T-cell (primary cell): ENCODE measurements at regions not wholly inside any gene's neighbourhood (a gene's known extent, or its start where the extent isn't known, plus 50 kb on each side); places are given as distances from the start of the nearest gene placed in this dataset.

Experiments used
- ATAC-seq, 4 experiments: fragments of 200-7000 bp in 3 of 4; fragments of 150-1000 bp in 1 of 4; cut with Tn5 transposase; replicated peaks in 1 of 4; 1 replicate in 3 of 4; 2 replicates in 1 of 4; pipeline ENCODE4 v1.10.0; 2021; ENCODE audit warnings: moderate library complexity in 3 of 4, mild to moderate bottlenecking in 2 of 4, moderate number of reproducible peaks in 1 of 4
- CTCF ChIA-PET, 2 donors: fragments of 300-600 bp; sonication (Branson Sonifier 250); formaldehyde crosslinking; loops; one replicate each; lab custom pipeline; 2022; ENCODE audit warnings: antibody characterized with exemption in 2 of 2; lab: Charles Lee
- POLR2A ChIA-PET, 2 donors: fragments of 300-600 bp; sonication (Branson Sonifier 250); formaldehyde crosslinking; loops; one replicate each; lab custom pipeline; 2022; ENCODE audit warnings: antibody characterized with exemption in 2 of 2; lab: Charles Lee
- DNase-seq, 35 experiments: peaks; one replicate each; pipeline versions ENCODE4 v3.0.0 to v3.0.0-alpha.2; 2013 to 2023
- H3K27ac ChIP-seq: one replicate; pipeline ENCODE4 v1.5.1; 2013; ENCODE audit warnings: low read length
- H3K27me3 ChIP-seq, 2 experiments: replicated peaks in 1 of 2; 1 replicate in 1 of 2; 2 replicates in 1 of 2; pipeline versions ENCODE4 v1.6.1 to v1.7.0; 2013; ENCODE audit warnings: low read length in 1 of 2, mixed read lengths in 1 of 2; ENCODE audit not compliant: control insufficient read depth in 2 of 2, insufficient read depth in 2 of 2; ENCODE audit errors: extremely low read depth in 1 of 2
- H3K36me3 ChIP-seq, 2 donors: 1 replicate in 1 of 2; 2 replicates in 1 of 2; pipeline versions ENCODE4 v1.6.1 to v1.7.0; 2013; ENCODE audit warnings: low read length in 1 of 2; ENCODE audit not compliant: control insufficient read depth in 2 of 2, insufficient read depth in 1 of 2; ENCODE audit errors: extremely low read depth in 1 of 2
- H3K4me1 ChIP-seq, 2 experiments: 1 replicate in 1 of 2; 2 replicates in 1 of 2; pipeline versions ENCODE4 v1.6.1 to v1.7.0; 2013; ENCODE audit warnings: low read length in 2 of 2, mixed read lengths in 1 of 2; ENCODE audit not compliant: insufficient read depth in 2 of 2, control insufficient read depth in 1 of 2; ENCODE audit errors: extremely low read depth in 1 of 2
- H3K4me3 ChIP-seq, 2 donors: 1 replicate in 1 of 2; 2 replicates in 1 of 2; pipeline versions ENCODE4 v1.5.1 to v1.7.0; 2013; ENCODE audit warnings: mild to moderate bottlenecking in 2 of 2, low read length in 1 of 2, moderate library complexity in 1 of 2; ENCODE audit not compliant: control insufficient read depth in 1 of 2; ENCODE audit errors: extremely low read depth in 1 of 2
- H3K9me3 ChIP-seq: 2 replicates; pipeline ENCODE4 v1.7.0; 2013
- H3K27ac Mint-ChIP-seq, 2 donors: one replicate each; pipeline ENCODE4 v1.8.0; 2020 to 2021; ENCODE audit warnings: mild to moderate bottlenecking in 2 of 2, mixed read lengths in 2 of 2
- H3K27me3 Mint-ChIP-seq, 2 donors: one replicate each; pipeline ENCODE4 v1.8.0; 2021 to 2022; ENCODE audit warnings: mixed read lengths in 2 of 2
- H3K36me3 Mint-ChIP-seq: one replicate; pipeline ENCODE4 v1.8.0; 2021; ENCODE audit warnings: mixed read lengths
- H3K4me1 Mint-ChIP-seq, 3 donors: one replicate each; pipeline ENCODE4 v1.8.0; 2020 to 2022; ENCODE audit warnings: mixed read lengths in 3 of 3, mild to moderate bottlenecking in 1 of 3
- H3K4me3 Mint-ChIP-seq, 3 donors: one replicate each; pipeline ENCODE4 v1.8.0; 2020 to 2022; ENCODE audit warnings: mild to moderate bottlenecking in 3 of 3, mixed read lengths in 3 of 3, moderate library complexity in 3 of 3
- H3K9me3 Mint-ChIP-seq, 3 donors: one replicate each; pipeline ENCODE4 v1.8.0; 2020 to 2022; ENCODE audit warnings: mixed read lengths in 3 of 3
- WGBS: methylation state at CpG from one replicate; pipeline ENCODE4 v1.1.5; 2013; ENCODE audit warnings: missing lambda C conversion rate; ENCODE audit not compliant: insufficient coverage; 5-methylcytosine and 5-hydroxymethylcytosine counted together

GRCh38 chr2:121949271-121949670, 193.8 kb downstream of the TSN start:
- no peak for DNase-seq
- no peaks in the 10 kb centered on the region for H3K36me3 Mint-ChIP-seq
- Histone ChIP-seq H3K27me3 (peaks cover 0 to 13% of the 10 kb centered on the region in 2 experiments), H3K4me3 (no peak overlapping the region), H3K27ac (no peak overlapping the region), H3K36me3 (no peaks in the 10 kb centered on the region), H3K9me3 (no peaks in the 10 kb centered on the region), H3K4me1 (no peaks in the 10 kb centered on the region)
- 77% methylated on average over 3 of the region's 8 CpGs for WGBS
- H3K4me3 Mint-ChIP-seq, result no peak overlapping the region
- H3K4me1 Mint-ChIP-seq, result no peaks in the 10 kb centered on the region
- peaks cover 0 to 13% of the 10 kb centered on the region in 2 donors for H3K27me3 Mint-ChIP-seq
- no peaks in the 10 kb centered on the region for H3K9me3 Mint-ChIP-seq
- ATAC-seq, result no peak
- ChIA-PET CTCF (no interaction called here), POLR2A (no interaction called here)
- no peak overlapping the region for H3K27ac Mint-ChIP-seq

- H3K27ac Mint-ChIP-seq, result no peak overlapping the region
- H3K36me3 Mint-ChIP-seq, result no peaks in the 10 kb centered on the region
- H3K9me3 Mint-ChIP-seq, result no peaks in the 10 kb centered on the region
- DNase-seq (no peak), ATAC-seq (no peak)
- Histone ChIP-seq H3K9me3 (no peaks in the 10 kb centered on the region), H3K4me3 (no peak overlapping the region), H3K27ac (no peak overlapping the region), H3K36me3 (no peaks in the 10 kb centered on the region), H3K27me3 (peaks cover 0 to 13% of the 10 kb centered on the region in 2 experiments), H3K4me1 (no peaks in the 10 kb centered on the region)
- WGBS, result 83% methylated on average over 5 of the region's 6 CpGs
- H3K27me3 Mint-ChIP-seq, result peaks cover 9 to 16% of the 10 kb centered on the region in 2 donors
- POLR2A ChIA-PET, result no interaction called here
- H3K4me1 Mint-ChIP-seq, result no peaks in the 10 kb centered on the region
- CTCF ChIA-PET, result no interaction called here
- H3K4me3 Mint-ChIP-seq, result no peak overlapping the region
Measured at GRCh38 chr2:121955426-121955825, 200.0 kb downstream of the TSN start.

- H3K9me3 ChIP-seq, result no peaks in the 10 kb centered on the region
- ATAC-seq, result no peak
- Mint-ChIP-seq H3K4me3 (no peak overlapping the region), H3K9me3 (no peaks in the 10 kb centered on the region), H3K27ac (no peak overlapping the region), H3K4me1 (no peaks in the 10 kb centered on the region), H3K36me3 (no peaks in the 10 kb centered on the region), H3K27me3 (peaks cover 9 to 16% of the 10 kb centered on the region in 2 donors)
- CTCF ChIA-PET, result interaction anchor here in 1 of 2 donors (1.2 kb wide), 1 partner anchor 17 kb away, joined by 3 read pairs; no protein-coding TSS in a partner anchor
- no peaks in the 10 kb centered on the region for H3K36me3 ChIP-seq
- no peak overlapping the region for H3K27ac ChIP-seq
- no peak for DNase-seq
- WGBS, result 40% methylated on average over 2 of the region's 9 CpGs
- POLR2A ChIA-PET, result no interaction called here
- no peaks in the 10 kb centered on the region for H3K4me1 ChIP-seq
- H3K27me3 ChIP-seq, result peaks cover 0 to 13% of the 10 kb centered on the region in 2 experiments
- no peak overlapping the region for H3K4me3 ChIP-seq
Measured at GRCh38 chr2:121955872-121956271, 200.4 kb downstream of the TSN start.

- 76% methylated on average over 6 of the region's 7 CpGs for WGBS
Measured at GRCh38 chr2:121960251-121960650, 204.8 kb downstream of the TSN start.

GRCh38 chr2:121961761-121962160, 206.3 kb downstream of the TSN start:
- ATAC-seq (no peak), DNase-seq (no peak)
- Mint-ChIP-seq H3K27me3 (peaks cover 14% of the 10 kb centered on the region in 2 donors), H3K4me1 (no peaks in the 10 kb centered on the region), H3K9me3 (no peaks in the 10 kb centered on the region), H3K36me3 (no peaks in the 10 kb centered on the region), H3K4me3 (no peak overlapping the region), H3K27ac (no peak overlapping the region)
- Histone ChIP-seq H3K27me3 (peaks cover 0 to 10% of the 10 kb centered on the region in 2 experiments), H3K27ac (no peak overlapping the region), H3K9me3 (no peaks in the 10 kb centered on the region), H3K4me1 (no peaks in the 10 kb centered on the region), H3K4me3 (no peak overlapping the region), H3K36me3 (no peaks in the 10 kb centered on the region)
- no CpG with 5 or more reads among the region's 5 CpGs for WGBS
- CTCF ChIA-PET, result no interaction called here
- POLR2A ChIA-PET, result no interaction called here

More at GRCh38 chr2:121960251-121960650, 204.8 kb downstream of the TSN start:
- Histone ChIP-seq H3K27me3 (peaks cover 0 to 16% of the 10 kb centered on the region in 2 experiments), H3K9me3 (no peaks in the 10 kb centered on the region), H3K27ac (no peak overlapping the region), H3K4me1 (no peaks in the 10 kb centered on the region), H3K36me3 (no peaks in the 10 kb centered on the region), H3K4me3 (no peak overlapping the region)
- ATAC-seq (no peak), DNase-seq (no peak)
- Mint-ChIP-seq H3K4me3 (no peak overlapping the region), H3K36me3 (no peaks in the 10 kb centered on the region), H3K9me3 (no peaks in the 10 kb centered on the region), H3K4me1 (no peaks in the 10 kb centered on the region), H3K27me3 (peaks cover 14 to 17% of the 10 kb centered on the region in 2 donors), H3K27ac (no peak overlapping the region)
- ChIA-PET POLR2A (no interaction called here), CTCF (no interaction called here)

GRCh38 chr2:121965661-121966060, 210.2 kb downstream of the TSN start:
- DNase-seq (no peak), ATAC-seq (no peak)
- 80% methylated on average over 4 of the region's 7 CpGs for WGBS
- H3K27me3 Mint-ChIP-seq, result peaks cover 6 to 13% of the 10 kb centered on the region in 2 donors
- CTCF ChIA-PET, result no interaction called here
- no peak overlapping the region for H3K27ac Mint-ChIP-seq
- no peaks in the 10 kb centered on the region for H3K36me3 Mint-ChIP-seq
- no peak overlapping the region for H3K4me3 Mint-ChIP-seq
- Histone ChIP-seq H3K27ac (no peak overlapping the region), H3K9me3 (no peaks in the 10 kb centered on the region), H3K4me3 (no peak overlapping the region), H3K4me1 (no peaks in the 10 kb centered on the region), H3K36me3 (no peaks in the 10 kb centered on the region), H3K27me3 (peaks cover 0 to 12% of the 10 kb centered on the region in 2 experiments)
- POLR2A ChIA-PET, result no interaction called here
- H3K4me1 Mint-ChIP-seq, result peaks cover 0 to 7% (median 0%) of the 10 kb centered on the region in 3 donors
- no peaks in the 10 kb centered on the region for H3K9me3 Mint-ChIP-seq

- Histone ChIP-seq H3K27ac (no peak overlapping the region), H3K36me3 (no peaks in the 10 kb centered on the region), H3K4me3 (no peak overlapping the region), H3K27me3 (peaks cover 0 to 12% of the 10 kb centered on the region in 2 experiments), H3K9me3 (no peaks in the 10 kb centered on the region), H3K4me1 (no peaks in the 10 kb centered on the region)
- Mint-ChIP-seq H3K4me1 (peaks cover 0 to 7% (median 0%) of the 10 kb centered on the region in 3 donors), H3K4me3 (no peak overlapping the region), H3K27me3 (peaks cover 1 to 20% of the 10 kb centered on the region in 2 donors), H3K9me3 (no peaks in the 10 kb centered on the region), H3K27ac (no peak overlapping the region), H3K36me3 (no peaks in the 10 kb centered on the region)
- ChIA-PET CTCF (no interaction called here), POLR2A (no interaction called here)
- no peak for DNase-seq
- no peak for ATAC-seq
- WGBS, result 71% methylated on average over 2 of the region's 3 CpGs
Measured at GRCh38 chr2:121966663-121967062, 211.2 kb downstream of the TSN start.
